Right cardiac atrium (tissue), 5 donors: ENCODE measurements at regions not wholly inside any gene's neighbourhood (a gene's known extent, or its start where the extent isn't known, plus 50 kb on each side); places are given as distances from the start of the nearest gene placed in this dataset.

Source experiments
- ATAC-seq, 2 donors: fragments of 200-7000 bp; cut with Tn5 transposase; one replicate each; pipeline versions ENCODE4 v1.8.0 to v1.9.1; 2020; ENCODE audit warnings: moderate library complexity in 2 of 2, mild to moderate bottlenecking in 1 of 2
- DNase-seq, 3 donors: peaks; one replicate each; pipeline ENCODE4 v3.0.0-alpha.2; 2020
- H3K27ac ChIP-seq: one replicate; pipeline ENCODE4 v1.5.1; 2013; ENCODE audit warnings: mild to moderate bottlenecking, low read length, control low read depth, moderate library complexity
- H3K27me3 ChIP-seq: one replicate; pipeline ENCODE4 v1.6.1; 2013; ENCODE audit not compliant: control insufficient read depth, insufficient read depth
- H3K4me1 ChIP-seq: one replicate; pipeline ENCODE4 v1.6.1; 2013; ENCODE audit warnings: low read length; ENCODE audit not compliant: control insufficient read depth, insufficient read depth
- H3K4me3 ChIP-seq: one replicate; pipeline ENCODE4 v1.5.1; 2013; ENCODE audit warnings: low read length, control low read depth
- H3K9me3 ChIP-seq: one replicate; pipeline ENCODE4 v1.6.1; 2013; ENCODE audit warnings: low read length; ENCODE audit not compliant: control insufficient read depth
- WGBS: extraction: QIAGEN DNeasy Blood & Tissue Kit; methylation state at CpG from one replicate; pipeline ENCODE4 v1.1.7; 2013; 5-methylcytosine and 5-hydroxymethylcytosine counted together
- intact Hi-C, 4 donors: fragments of 100-400 bp; cut with DNase I; formaldehyde crosslinking; loops; one replicate each; pipeline versions ENCODE4 v1.11.0 to v1.14.0; 2022 to 2023
- donor health status: healthy with polysubstance abuse.
- donor health status: DM: no; HTN: yes; CAD: no.
- donor health status: DM: no; HTN: no; CAD: no.
- donor health status: DM: no; HTN: yes; CAD: no; lungs with severe emphysema.
- donor health status: DM: yes; HTN: yes; CAD: no.

DNA sequence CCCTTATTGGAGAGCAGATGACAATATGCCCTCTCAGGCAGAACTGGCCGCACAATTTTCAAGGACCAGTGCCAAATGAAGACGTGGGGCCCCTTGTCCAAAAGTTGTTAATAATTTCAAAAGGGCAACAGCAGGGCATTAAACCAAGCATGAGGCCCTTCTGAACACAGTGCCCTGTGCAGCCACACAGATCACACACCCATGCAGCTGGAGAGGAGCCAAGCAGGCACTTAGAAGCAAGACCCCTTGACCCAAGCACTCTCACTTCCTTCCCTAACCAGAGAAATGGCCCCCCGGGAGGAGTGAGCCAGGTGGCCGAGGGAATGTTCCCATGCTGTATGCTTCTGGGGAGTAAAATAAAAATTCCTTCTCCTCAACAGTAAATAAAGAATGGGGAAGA lies 114.0 kb upstream of the TMPO start:
- no peak overlapping the region for H3K4me3 ChIP-seq
- DNase-seq (no peak), ATAC-seq (no peak)
- 43% methylated on average over 4 of the region's 4 CpGs for WGBS
- no peaks in the 10 kb centered on the region for H3K27me3 ChIP-seq
- H3K27ac ChIP-seq: no peak overlapping the region
- H3K4me1 ChIP-seq: no peaks in the 10 kb centered on the region
- H3K9me3 ChIP-seq: no peaks in the 10 kb centered on the region
- intact Hi-C loops: no loop called here

DNA sequence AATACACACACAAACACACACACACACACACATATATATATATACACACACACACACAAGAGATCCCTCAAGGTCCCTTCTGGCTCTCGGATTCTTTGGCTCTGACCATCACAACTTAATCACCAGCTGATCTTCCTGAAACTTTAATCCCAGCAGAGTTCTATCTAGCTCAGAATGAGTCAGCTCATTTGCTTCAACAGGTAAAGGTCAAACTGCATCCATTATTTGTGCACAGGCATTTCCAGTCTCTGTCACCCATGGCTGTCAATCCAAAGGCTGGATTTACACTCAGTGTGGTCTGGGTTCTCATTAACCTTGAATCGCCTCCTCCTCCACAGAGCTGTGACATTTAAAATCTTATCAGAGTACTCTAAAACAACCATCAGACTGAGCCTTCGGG lies 113.3 kb upstream of the TMPO start:
- ATAC-seq (no peak), DNase-seq (no peak)
- no peaks in the 10 kb centered on the region for H3K4me1 ChIP-seq
- H3K27ac ChIP-seq: no peak overlapping the region
- no peak overlapping the region for H3K4me3 ChIP-seq
- no peaks in the 10 kb centered on the region for H3K27me3 ChIP-seq
- intact Hi-C loops: no loop called here
- 68% methylated on average over 3 of the region's 3 CpGs for WGBS
- no peaks in the 10 kb centered on the region for H3K9me3 ChIP-seq

DNA sequence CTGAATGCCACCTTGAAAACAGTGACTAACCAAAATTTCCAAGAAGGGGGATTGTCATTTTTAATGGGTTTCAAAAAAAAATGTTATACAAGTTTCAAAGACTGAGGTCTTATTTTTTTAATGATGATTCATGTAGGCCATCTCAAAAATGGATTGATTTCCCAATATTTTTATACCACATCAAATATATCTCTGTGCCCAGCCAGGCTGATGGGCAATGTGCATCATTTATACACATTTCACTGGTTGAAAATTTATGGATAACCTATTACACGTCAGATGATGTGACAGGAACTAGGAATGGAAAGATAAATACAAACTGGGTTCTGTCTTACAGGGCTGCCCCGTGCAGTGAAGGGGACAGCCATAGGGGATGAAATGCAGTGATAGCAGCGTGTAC lies 112.7 kb upstream of the TMPO start:
- no peak overlapping the region for H3K4me3 ChIP-seq
- no peaks in the 10 kb centered on the region for H3K27me3 ChIP-seq
- no peak for ATAC-seq
- H3K9me3 ChIP-seq: no peaks in the 10 kb centered on the region
- no peak overlapping the region for H3K27ac ChIP-seq
- WGBS: 91% methylated on average over 3 of the region's 3 CpGs
- no peak for DNase-seq
- intact Hi-C loops: no loop called here
- H3K4me1 ChIP-seq: no peaks in the 10 kb centered on the region

DNA sequence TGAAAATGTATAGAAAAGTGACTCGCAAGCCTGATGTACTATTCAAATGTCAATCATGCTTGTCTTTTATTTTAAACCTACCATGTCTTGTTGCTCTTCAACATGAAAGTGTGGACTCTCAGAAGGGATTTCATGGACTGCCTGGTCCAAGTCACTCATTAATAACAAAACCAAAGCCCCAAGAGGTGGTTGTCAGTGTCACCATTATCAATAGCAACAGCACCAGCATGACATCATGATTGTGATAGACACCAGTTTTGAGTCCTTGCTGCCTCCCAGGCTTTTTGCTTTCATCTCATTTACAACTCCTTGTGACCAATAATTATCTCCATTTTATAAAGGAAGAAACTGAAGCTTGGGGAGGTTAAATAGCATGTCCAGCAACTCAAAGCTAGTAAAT lies 112.0 kb upstream of the TMPO start:
- Histone ChIP-seq H3K4me3 (no peak overlapping the region), H3K27me3 (no peaks in the 10 kb centered on the region), H3K4me1 (no peaks in the 10 kb centered on the region), H3K27ac (no peak overlapping the region), H3K9me3 (no peaks in the 10 kb centered on the region)
- intact Hi-C loops: no loop called here
- ATAC-seq: no peak
- 97% methylated on average over 1 of the region's 1 CpG for WGBS
- no peak for DNase-seq

DNA sequence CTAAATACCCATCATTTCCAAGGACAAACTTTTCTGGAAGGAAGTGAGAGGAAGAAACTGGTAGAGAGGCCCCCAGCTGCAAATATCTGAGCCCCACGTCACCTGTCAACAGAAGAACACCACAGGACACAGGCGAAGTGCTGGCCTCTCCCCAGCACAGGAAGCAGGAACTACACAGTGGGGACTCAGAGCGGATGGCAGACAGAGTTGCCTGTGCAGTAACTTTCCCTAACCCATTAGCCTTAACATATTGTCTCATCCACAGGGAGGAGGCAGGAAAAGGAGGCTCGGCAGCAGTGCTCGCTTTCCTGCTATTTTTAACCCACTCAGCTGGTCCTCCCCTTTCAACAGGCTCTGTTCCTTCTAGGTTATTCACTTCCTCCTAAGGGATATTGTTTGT lies 111.5 kb upstream of the TMPO start:
- DNase-seq (peak in 1 of 3 donors; percentile 48), ATAC-seq (peak in 1 of 2 donors; percentile 47)
- H3K4me1 ChIP-seq: no peaks in the 10 kb centered on the region
- intact Hi-C loops: no loop called here
- no peak overlapping the region for H3K27ac ChIP-seq
- H3K27me3 ChIP-seq: no peaks in the 10 kb centered on the region
- no peaks in the 10 kb centered on the region for H3K9me3 ChIP-seq
- WGBS: 44% methylated on average over 5 of the region's 5 CpGs
- no peak overlapping the region for H3K4me3 ChIP-seq

DNA sequence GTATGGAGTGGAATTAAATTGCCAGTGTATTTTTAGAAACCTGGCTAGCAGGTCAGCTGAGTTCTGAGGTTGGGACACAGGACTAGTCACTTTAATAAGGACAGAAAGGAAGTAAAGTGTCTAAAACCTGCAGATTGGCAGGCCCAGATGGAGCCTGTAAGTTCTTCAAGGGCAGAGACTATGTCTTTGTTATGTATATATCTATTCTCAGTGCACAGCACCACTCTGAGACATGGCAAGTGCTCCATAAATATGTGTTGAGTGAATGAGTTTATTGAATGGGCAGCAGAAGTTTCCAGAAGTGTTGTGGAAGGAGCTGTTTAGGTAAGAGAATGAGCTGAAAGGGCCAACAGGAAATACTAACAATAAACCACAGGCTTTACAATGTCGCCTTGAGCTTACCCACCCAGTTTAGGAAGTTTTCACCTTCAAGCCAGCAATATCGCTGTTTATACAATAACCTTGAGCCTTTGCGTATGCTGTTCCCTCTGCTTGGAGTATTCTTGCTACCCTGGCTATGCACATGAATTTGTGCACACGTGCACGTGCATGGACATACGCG lies 109.5 kb upstream of the TMPO start:
- ATAC-seq: no peak
- H3K4me3 ChIP-seq: no peak overlapping the region
- no peaks in the 10 kb centered on the region for H3K9me3 ChIP-seq
- no peak for DNase-seq
- H3K4me1 ChIP-seq: no peaks in the 10 kb centered on the region
- intact Hi-C loops: no loop called here
- 82% methylated on average over 7 of the region's 7 CpGs for WGBS
- H3K27ac ChIP-seq: no peak overlapping the region
- H3K27me3 ChIP-seq: no peaks in the 10 kb centered on the region

DNA sequence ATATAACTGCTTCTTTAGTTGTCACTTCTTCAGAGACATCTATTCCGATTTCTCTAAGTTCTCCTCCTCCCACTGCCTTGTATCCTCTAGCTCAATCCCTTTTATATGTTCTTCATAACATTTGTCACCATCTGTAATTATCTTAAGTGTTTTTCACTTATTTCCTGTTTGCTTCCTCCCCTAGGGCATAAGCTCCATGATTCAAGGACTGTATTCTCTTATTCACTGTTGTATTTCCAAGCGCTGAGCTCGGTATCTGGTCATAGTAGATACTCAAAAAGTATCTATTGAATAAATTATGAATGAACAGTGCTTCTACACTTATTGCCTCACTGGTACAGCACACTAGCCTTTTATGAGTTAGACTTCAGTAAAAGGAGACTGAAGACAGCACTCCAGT lies 109.0 kb upstream of the TMPO start:
- intact Hi-C loops: no loop called here
- WGBS: 73% methylated on average over 3 of the region's 3 CpGs
- Histone ChIP-seq H3K27me3 (no peaks in the 10 kb centered on the region), H3K4me1 (no peaks in the 10 kb centered on the region), H3K27ac (no peak overlapping the region), H3K4me3 (no peak overlapping the region), H3K9me3 (no peaks in the 10 kb centered on the region)
- no peak for DNase-seq
- no peak for ATAC-seq

DNA sequence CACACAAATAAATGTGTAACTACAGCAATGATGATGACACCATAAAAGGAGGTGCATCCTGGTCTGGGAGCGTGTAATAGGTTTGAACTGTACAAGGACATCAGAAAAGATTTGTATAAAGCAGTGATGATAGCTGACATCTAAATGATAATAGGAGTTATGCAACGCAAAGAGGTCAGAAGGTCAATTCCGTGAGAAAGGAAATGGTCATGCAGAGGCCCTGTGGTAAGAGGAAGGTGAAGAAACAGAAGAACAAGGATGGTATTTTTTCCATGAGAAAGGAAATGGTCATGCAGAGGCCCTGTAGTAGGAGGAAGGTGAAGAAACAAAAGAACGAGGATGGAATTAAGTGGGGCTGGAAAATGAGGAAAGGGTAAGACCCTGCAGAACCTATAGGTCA lies 106.7 kb upstream of the TMPO start:
- Histone ChIP-seq H3K4me3 (no peak overlapping the region), H3K27me3 (no peaks in the 10 kb centered on the region), H3K9me3 (no peaks in the 10 kb centered on the region), H3K27ac (no peak overlapping the region), H3K4me1 (no peaks in the 10 kb centered on the region)
- intact Hi-C loops: no loop called here
- WGBS: 59% methylated on average over 4 of the region's 4 CpGs
- no peak for ATAC-seq
- DNase-seq: no peak

DNA sequence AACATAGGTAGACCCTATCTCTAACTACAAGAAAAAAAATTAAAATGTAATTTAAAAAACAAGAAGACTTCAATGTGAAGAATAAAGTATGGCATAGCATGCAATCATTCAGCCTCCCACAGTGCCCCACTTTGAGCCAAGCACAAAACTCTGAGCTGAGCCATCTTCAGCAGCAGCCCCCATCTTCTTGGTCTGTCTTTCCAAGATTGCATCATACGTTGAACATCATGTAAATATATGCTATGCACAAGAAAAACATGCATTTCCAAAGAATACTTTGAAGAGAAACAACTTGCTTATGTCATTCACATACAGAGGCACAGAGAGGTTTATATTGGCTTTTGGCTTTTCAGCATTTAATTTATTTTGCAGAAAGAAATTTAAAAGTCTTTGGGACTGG lies 105.8 kb upstream of the TMPO start:
- no peak for DNase-seq
- no peak for ATAC-seq
- Histone ChIP-seq H3K27me3 (no peaks in the 10 kb centered on the region), H3K27ac (no peak overlapping the region), H3K4me1 (no peaks in the 10 kb centered on the region), H3K9me3 (no peaks in the 10 kb centered on the region), H3K4me3 (no peak overlapping the region)
- whole genome bisulfite sequencing: 78% methylated on average over 1 of the region's 1 CpG
- intact Hi-C loops: no loop called here

DNA sequence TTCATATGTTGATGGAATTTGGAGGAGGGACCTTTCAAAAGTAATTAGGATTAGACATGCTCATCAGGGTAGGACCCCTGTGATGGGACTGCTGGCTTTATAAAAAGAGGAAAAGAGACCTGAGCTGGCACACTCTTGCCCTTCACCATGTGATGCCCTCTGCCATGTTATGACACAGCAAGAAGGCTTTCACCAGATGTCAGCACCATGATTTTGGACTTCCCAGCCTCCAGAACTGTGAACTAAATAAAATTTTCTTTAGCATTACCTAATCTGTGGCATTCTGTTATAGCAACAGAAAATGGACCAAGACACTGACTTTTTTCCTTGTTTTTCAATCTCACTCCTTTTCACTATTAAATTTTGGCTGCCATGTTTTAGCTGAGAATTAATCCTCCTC lies 105.0 kb upstream of the TMPO start:
- no peaks in the 10 kb centered on the region for H3K9me3 ChIP-seq
- H3K27me3 ChIP-seq: no peaks in the 10 kb centered on the region
- H3K4me3 ChIP-seq: no peak overlapping the region
- intact Hi-C loops: no loop called here
- no peak for ATAC-seq
- no peak overlapping the region for H3K27ac ChIP-seq
- DNase-seq: no peak
- H3K4me1 ChIP-seq: no peaks in the 10 kb centered on the region

DNA sequence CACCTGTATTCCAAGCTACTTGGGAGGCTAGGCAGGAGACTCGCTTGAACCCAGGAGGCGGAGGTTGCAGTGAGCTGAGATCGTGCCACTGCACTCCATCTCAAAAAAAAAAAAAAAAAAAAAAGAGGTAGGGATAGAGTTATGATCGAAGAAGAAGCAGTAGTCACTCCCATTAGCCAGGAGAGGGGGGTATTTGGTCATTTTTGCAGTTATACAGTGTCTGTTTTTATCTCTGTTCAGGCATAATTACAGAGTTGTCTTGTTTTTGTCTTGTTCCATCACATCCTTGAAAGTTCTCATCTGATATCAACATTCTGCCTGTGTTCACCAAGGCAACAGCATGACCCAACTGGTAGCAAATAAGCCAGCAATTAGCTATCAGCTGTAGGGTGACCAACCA lies 98.5 kb upstream of the TMPO start:
- intact Hi-C loops: no loop called here
- no peaks in the 10 kb centered on the region for H3K4me1 ChIP-seq
- ATAC-seq (peak in 1 of 2 donors; percentile 36), DNase-seq (no peak)
- WGBS: 55% methylated on average over 4 of the region's 4 CpGs
- no peaks in the 10 kb centered on the region for H3K27me3 ChIP-seq
- no peaks in the 10 kb centered on the region for H3K9me3 ChIP-seq
- no peak overlapping the region for H3K27ac ChIP-seq
- no peak overlapping the region for H3K4me3 ChIP-seq

DNA sequence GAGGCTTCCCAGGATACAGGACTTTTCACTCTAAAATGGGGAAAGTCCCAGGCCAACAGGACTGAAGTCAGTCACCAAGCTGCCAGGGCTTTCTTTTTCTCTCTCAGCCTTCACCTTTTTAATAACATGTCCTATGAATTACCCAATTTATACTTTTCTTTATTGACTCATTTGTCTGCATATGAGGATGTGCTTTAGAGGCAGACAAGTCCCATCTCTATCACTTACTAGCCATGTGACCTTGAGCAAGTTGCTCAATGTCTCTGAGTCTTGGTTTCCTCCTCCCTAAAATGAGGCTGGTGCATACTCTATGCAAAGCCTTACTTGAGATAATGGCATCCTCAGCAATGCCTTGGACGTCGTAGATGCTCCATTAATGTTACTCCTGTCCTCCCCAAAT lies 98.1 kb upstream of the TMPO start:
- Histone ChIP-seq H3K4me3 (no peak overlapping the region), H3K4me1 (no peaks in the 10 kb centered on the region), H3K27me3 (no peaks in the 10 kb centered on the region), H3K27ac (no peak overlapping the region), H3K9me3 (no peaks in the 10 kb centered on the region)
- peak; percentile 33 to 36 for ATAC-seq
- intact Hi-C loops: no loop called here
- DNase-seq: no peak
- WGBS: 80% methylated on average over 2 of the region's 2 CpGs
